GM20000 (cell line): ENCODE measurements at regions not wholly inside any gene's neighbourhood (a gene's known extent, or its start where the extent isn't known, plus 50 kb on each side); places are given as distances from the start of the nearest gene placed in this dataset.

ENCODE experiments used
- DNase-seq: peaks from one replicate; pipeline ENCODE4 v3.0.0; 2012; ENCODE audit warnings: low spot score
- TF ChIP-seq, protein P1 (sequence below): IDR thresholded peaks from 2 replicates; pipeline ENCODE4 v1.5.1; 2012; ENCODE audit warnings: mild to moderate bottlenecking, control low read depth; ENCODE audit errors: extremely low read depth, missing control alignments

DNA sequence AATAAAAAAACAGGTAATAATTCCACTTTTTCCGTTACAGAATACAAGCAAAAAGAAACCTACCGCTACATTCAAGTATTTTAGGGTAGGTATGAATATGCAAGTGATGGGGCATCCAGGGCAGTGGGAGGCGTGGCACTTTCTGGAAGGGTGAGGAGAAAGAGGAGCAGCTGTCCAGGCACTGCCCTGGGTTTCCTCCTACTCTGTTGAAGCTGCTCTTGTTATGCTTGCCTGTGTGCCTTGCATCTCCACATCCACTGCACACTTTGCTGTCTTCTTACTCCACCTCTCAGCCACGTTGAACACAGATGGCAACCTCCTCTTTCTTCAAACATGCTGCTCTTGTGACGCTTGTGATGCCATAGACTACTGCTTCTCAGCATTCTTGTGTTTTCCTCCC lies 83.2 kb downstream of the RPE65 start:
- TF ChIP-seq, protein P1, sequence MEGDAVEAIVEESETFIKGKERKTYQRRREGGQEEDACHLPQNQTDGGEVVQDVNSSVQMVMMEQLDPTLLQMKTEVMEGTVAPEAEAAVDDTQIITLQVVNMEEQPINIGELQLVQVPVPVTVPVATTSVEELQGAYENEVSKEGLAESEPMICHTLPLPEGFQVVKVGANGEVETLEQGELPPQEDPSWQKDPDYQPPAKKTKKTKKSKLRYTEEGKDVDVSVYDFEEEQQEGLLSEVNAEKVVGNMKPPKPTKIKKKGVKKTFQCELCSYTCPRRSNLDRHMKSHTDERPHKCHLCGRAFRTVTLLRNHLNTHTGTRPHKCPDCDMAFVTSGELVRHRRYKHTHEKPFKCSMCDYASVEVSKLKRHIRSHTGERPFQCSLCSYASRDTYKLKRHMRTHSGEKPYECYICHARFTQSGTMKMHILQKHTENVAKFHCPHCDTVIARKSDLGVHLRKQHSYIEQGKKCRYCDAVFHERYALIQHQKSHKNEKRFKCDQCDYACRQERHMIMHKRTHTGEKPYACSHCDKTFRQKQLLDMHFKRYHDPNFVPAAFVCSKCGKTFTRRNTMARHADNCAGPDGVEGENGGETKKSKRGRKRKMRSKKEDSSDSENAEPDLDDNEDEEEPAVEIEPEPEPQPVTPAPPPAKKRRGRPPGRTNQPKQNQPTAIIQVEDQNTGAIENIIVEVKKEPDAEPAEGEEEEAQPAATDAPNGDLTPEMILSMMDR: no peak
- no peak for DNase-seq

DNA sequence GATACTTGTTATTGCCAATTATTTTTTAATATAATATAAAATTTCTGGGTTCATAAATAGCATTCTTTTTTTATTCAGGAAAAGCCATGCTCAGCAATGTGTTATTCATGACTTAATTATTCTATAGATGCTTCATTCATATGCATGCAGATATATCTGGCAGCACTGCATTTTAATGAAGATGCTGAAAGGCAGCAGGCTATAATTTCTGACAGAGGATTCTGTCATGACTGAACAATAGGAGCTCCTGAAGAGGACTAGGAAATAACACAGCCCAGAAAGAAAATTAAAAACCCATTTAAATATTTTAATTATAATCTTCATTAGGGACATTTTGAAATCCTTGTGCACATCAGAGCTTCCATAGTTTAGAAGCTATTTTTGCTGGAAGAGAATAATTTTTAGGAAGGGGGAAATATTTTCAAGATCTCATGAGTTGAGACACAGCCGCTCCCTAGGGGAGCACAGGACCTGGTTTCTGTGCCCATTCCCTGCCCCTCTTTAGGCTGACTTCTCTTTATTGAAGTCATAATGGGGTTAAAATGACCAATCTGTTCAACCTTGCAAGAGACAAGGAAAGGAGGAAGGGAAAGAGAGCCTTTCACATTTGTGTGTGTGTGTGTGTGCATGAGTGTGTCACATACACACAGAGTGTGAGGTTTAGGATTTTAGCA lies 83.9 kb downstream of the RPE65 start:
- TF ChIP-seq, protein P1: no peak
- no peak for DNase-seq

DNA sequence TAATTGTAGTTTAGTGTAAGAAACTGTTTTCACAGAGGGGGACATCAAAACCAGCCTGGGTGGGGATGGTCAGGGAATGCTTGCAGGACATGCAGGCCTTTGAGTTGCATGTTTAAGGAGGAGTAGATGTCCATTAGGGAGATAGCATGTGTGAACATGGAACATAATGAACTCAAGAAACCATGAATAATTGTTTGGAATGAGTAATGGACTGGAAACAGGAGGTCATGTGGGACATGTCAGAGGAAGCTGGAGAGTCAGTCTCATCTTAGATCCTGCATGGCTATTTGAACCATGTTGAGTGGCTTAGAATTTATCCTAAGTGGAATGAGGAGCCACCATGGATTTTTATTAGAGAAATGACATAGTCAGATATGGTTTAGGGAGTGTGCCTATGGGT lies 86.4 kb downstream of the RPE65 start:
- DNase-seq: no peak
- TF ChIP-seq, protein P1: no peak

DNA sequence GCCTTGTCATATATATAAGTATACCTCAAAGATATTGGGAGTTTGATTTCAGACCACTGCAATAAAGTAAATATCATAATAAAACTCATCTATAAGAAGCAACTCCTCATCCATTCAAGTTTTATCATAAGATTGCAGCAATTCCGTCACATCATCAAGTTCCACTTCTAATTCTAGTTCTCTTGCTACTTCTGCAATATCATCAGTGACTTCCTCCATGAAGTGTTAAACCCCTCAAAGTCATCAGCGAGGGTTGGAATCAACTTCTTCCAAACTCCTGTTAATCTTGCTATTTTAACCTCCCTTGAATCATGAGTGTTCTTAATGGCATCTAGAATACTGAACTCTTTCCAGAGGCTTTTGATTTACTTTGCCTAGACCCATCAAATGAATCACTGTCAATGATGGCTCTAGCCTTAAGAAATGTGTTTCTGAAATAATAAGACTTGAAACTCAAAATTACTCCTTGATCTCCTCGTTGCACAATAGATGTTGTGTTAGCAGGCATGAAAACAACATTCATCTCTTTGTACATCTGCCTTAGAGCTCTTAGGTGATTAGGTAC lies 88.3 kb downstream of the RPE65 start:
- TF ChIP-seq, protein P1: no peak

DNA sequence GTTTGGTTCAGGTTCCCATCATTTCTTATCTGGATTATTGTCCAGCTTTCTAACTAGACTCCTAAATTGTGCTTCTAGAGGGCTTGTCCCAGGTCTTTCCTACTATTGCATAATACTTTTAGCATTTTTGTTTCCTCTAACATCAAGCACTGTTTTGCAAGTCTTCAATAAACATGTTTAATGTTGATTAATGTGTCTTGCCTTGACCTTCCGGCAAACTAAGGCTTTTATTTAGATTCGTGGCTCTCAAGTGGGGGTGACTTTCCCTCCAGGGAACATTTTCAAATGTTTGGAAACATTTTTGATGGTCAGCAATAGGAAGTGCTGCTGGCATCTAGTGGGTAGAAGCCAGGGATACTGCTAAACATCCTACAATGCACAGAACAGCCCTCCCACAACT lies 90.7 kb downstream of the RPE65 start:
- TF ChIP-seq, protein P1: no peak
- no peak for DNase-seq

More for the DNA sequence above, 88.3 kb downstream of the RPE65 start:
- DNase-seq: no peak

DNA sequence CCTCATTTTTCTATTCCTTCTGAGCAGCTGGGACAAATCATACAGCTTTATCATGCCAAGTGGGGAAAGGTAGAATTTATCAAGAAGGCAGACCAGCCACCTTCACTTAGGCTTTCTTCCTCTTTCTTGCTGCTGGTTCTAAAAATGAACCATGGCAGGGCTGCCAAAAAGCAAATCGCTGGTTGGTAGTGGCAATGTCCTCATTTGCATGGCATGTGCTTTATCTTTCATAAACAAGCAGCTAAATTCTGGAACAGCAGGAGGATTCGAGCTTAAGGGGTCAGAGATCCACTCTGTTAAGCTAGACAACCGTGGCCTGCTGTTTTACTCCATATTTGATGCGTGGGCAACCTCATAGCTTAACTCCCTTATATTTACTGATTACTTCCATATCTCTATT lies 91.3 kb downstream of the RPE65 start:
- TF ChIP-seq, protein P1: no peak
- DNase-seq: no peak

DNA sequence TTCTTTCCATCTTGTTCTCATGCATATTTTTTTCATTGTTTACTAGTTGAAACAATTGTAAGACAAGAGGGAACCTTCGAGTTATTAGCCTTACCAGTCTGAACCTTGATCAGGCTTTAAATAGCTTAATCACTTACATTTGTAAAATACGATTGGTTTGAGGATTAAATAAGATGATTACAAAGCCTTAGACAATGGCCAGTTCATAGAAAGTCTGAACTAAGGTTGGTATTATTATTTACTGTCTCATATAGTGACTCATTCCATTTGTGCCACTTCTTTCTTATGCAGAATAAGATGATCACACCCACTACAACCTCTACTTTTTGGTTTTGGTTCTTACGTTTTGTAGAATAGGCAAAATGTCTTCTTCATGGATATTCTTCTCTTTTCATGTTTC lies 94.1 kb downstream of the RPE65 start:
- TF ChIP-seq, protein P1: no peak
- DNase-seq: no peak
